GM18511 (cell line): ENCODE measurements at regions not wholly inside any gene's neighbourhood (a gene's known extent, or its start where the extent isn't known, plus 50 kb on each side); places are given as distances from the start of the nearest gene placed in this dataset.
A peak's percentile ranks its signal among the peaks of the same experiment; 100 is the strongest.
"Not testable (repeated sequence)": the region's sequence is repeated elsewhere in the genome, so short reads cannot be mapped to it uniquely, and the experiment has no call there.

ENCODE experiments used
- ATAC-seq: cut with Tn5 transposase; IDR thresholded peaks from one replicate; pipeline ENCODE4 v1.9.1; 2021; ENCODE audit warnings: mild to moderate bottlenecking, moderate library complexity; ENCODE audit not compliant: unreplicated experiment

DNA sequence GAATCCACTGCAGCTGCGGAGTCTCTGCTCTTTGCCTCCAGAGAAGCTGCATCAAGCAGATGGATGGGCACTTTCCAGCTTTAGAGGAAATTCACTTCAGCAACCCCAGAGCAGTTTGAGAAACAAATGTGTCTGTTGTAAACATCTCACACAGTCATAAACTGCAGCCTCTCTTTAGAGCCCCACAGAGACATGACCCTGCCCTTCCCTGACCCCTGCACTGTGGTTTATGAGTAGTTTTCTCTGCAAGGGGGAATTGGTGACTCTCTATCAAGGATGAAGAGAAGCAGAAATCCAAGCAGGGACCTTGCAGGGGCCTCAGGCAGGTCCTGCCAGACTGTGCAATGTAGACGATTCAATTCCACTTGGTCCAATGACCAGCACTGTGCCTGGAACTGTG, 160.2 kb downstream of the SH2D4B start:
- no peak for ATAC-seq

GRCh38 chr10:80699602-80700039, 161.9 kb downstream of the SH2D4B start:
- peak; percentile 87 for ATAC-seq

DNA sequence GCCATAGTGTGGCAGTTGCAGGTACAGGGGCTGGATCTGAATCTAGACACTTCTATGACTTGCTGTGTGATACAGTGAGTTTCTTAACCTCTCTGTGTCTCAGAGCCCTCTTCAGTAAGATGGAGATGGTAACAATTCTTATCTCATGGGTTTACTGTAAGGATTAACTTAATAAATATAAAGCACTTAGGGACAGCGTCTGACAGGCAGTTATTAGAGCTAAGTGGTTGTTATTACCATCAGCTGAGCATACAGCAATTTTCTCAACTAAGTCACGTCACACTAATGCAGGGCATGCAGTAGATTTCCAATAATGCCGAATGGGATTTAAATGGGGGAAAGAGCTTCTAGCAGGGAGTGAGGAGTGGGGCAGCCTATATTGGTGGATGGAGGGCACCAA, 162.6 kb downstream of the SH2D4B start:
- no peak for ATAC-seq

DNA sequence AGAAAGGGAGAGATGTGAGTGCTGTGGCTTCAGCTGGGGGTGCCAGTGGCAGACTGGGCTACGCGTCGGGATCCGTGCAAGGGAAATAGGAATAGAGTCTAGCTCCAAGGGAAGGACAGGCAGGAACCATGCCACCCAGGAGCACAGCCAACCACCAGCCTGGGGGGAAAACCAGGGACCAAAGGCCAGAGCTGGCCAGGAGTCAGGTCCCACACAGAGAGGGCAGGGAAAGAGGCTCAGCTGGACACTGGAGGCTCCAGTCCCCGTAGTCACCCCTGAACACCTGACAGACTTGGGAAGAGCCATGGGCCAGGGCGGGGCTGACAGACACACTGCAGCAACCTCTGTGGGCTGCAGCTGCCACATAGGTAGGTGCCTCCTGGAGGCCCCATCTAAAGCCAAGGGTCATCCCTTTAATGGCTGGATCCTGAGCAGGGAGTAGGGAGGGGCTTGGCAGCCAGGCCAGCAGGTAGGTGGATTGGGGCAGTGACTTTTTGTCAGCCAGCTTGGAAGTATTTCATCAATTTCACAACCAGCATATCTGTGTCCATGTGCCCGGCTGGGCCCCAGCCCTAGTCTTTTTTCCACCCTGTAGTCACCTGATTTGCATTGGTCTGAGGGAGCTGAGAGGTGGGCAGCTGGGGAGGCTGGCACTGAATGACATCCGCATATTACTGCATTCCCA, 163.2 kb downstream of the SH2D4B start:
- no peak for ATAC-seq

- no peak for ATAC-seq
These were observed 164.0 kb downstream of the SH2D4B start for GRCh38 chr10:80701706-80702105.

DNA sequence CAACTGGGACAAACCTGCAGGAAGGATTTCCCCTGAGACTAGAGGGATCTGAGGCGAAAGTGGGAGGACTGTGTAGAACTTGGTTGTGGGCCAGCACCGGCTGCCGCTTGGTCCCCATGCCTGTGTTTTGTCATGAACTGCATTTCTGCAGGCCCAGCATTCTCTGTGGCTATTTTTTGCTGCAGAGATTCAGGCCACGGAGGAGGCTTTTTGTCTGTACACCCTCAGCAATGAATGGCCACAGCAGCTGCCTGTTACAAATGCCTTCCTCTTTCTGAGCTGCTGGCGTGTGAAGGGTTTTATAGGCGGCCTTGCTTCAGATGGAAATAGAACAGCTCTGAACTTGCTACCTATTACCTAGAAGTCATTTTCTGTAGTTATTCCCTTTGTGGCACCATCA, 164.4 kb downstream of the SH2D4B start:
- no peak for ATAC-seq

GRCh38 chr10:80705899-80706298, 168.2 kb downstream of the SH2D4B start:
- no peak for ATAC-seq

GRCh38 chr10:80708185-80708584, 170.5 kb downstream of the SH2D4B start:
- no peak for ATAC-seq

DNA sequence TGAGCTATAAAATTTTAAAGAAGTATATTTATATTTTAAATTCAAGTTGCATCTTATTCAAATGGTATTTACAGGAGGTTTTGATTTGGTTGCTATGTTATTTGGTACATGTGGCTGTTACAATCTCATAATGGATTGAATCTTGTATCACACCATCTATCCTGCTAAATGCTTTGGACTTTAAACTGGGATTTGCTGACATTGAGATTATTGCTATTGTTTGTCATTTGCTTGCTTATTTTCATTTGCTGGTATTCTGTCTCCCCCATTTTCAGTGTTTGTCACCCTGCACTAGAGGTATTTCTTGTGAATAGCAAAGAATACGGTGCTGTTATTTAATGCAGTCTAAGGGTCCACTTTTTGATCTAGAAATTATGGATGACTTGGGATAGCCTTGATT, 171.1 kb downstream of the SH2D4B start:
- no peak for ATAC-seq

DNA sequence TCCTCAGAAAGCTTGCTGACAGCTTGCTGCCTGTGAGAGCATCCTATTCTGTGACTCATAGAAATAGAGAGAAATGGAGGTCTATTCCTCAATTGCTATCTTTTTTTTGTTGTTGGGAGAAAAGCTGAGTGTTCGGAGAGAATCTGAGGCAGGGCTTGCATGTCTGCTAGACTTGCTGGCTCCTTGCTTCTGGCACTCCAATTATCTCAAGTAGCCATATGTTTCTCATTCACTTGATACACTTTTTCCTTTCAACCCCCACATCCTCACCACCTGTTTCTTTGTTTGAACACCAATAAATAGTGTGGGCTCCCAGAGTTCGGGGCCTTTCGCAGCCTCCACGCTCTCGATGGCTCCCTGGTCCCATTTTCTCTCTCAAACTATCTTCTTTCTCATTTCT, 172.2 kb downstream of the SH2D4B start:
- no peak for ATAC-seq

- ATAC-seq, result no peak
These were observed 175.8 kb downstream of the SH2D4B start for GRCh38 chr10:80713398-80713928.

- ATAC-seq, result no peak
These were observed 176.9 kb downstream of the SH2D4B start for GRCh38 chr10:80714566-80714965.

GRCh38 chr10:80718024-80718423, 180.3 kb downstream of the SH2D4B start:
- ATAC-seq, result no peak

GRCh38 chr10:80719935-80720334, 182.2 kb downstream of the SH2D4B start:
- ATAC-seq, result no peak

DNA sequence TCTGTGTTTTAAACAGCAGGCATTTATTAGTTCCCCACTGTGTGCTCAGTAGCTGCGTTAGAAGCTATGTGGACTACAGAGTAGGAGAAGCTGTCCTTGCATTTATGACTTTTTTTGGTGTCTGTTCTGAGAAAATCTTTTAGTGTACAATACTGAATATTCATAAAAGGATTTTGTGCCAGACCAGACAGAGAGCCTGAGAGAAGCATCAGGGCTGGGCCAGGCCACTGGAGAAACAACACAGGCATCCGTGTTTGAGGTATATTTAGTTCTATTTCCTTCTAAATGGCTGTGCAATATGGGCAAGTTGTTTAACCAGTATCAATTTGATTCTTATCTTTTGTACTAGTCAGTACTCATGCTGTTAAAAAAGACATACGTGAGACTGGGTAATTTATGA, 182.8 kb downstream of the SH2D4B start:
- no peak for ATAC-seq

- not testable (repeated sequence) for ATAC-seq
These were observed 190.7 kb downstream of the SH2D4B start for GRCh38 chr10:80728354-80728753.

GRCh38 chr10:80729896-80730295, 192.2 kb downstream of the SH2D4B start:
- no peak for ATAC-seq

- no peak for ATAC-seq
These were observed 192.8 kb downstream of the SH2D4B start for GRCh38 chr10:80730522-80730921.

GRCh38 chr10:80734589-80734988, 196.9 kb downstream of the SH2D4B start:
- no peak for ATAC-seq

DNA sequence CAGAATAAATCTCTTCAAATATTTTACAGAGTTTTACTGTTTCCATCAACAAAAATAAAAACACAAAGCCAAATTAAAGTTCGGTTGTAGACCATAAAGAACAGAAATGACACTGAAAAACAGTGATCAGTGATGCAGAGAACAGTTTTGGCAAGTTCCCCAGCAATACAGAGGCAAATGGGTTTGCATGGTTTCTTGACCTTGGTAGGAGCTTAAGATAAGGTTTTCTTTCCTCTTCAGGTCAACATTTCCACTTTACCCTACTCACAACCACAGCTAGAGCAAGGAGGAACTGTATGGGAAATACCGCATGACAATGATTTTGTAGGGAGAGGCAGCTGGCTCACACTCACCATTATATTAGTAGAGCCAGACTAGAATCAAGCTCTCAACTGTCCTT, 199.5 kb downstream of the SH2D4B start:
- ATAC-seq, result no peak

DNA sequence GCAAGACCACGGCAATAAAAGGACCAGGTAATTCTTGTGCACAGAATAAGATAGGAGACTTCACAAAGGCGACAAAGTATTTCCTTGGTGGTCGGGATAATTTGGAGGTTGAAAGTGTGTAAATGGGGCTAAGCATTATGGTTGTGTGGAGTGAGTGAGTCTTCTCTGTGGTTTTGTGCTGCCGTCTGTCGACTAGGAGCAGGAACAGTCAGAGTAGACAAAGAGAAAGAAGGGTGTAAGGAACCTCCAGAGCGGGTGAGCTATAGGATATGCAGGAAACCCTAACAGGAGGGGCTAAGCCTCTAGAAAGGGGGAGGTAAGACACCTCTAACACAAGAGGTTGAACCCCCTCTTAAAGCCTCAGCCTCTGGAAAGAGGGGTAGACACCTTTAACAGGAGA, 201.6 kb downstream of the SH2D4B start:
- ATAC-seq, result no peak

GRCh38 chr10:80739963-80740715, 202.4 kb downstream of the SH2D4B start:
- no peak for ATAC-seq
